WTC11 (cell line): ENCODE measurements at regions not wholly inside any gene's neighbourhood (a gene's known extent, or its start where the extent isn't known, plus 50 kb on each side); places are given as distances from the start of the nearest gene placed in this dataset.

ENCODE experiments used
- CREM ChIP-seq: sonication (generic); formaldehyde crosslinking; IDR thresholded peaks from 2 replicates; pipeline ENCODE4 v1.8.1; 2022; ENCODE audit warnings: mild to moderate bottlenecking, missing genetic modification reagents, moderate library complexity
- ERG ChIP-seq: fragments of 250-450 bp; sonication (Bioruptor Pico); IDR thresholded peaks from 2 replicates; pipeline ENCODE4 v1.8.0; 2021; ENCODE audit warnings: mild to moderate bottlenecking
- ESRRA ChIP-seq: sonication (generic); formaldehyde crosslinking; IDR thresholded peaks from 2 replicates; pipeline ENCODE4 v1.8.1; 2022; ENCODE audit warnings: mild to moderate bottlenecking, missing genetic modification reagents, borderline replicate concordance
- FOXK1 ChIP-seq: sonication (generic); formaldehyde crosslinking; IDR thresholded peaks from 2 replicates; pipeline ENCODE4 v1.8.0; 2022; ENCODE audit warnings: mild to moderate bottlenecking, moderate library complexity, missing genetic modification reagents
- GABPB1 ChIP-seq: sonication (generic); formaldehyde crosslinking; IDR thresholded peaks from 2 replicates; pipeline ENCODE4 v1.8.1; 2023; ENCODE audit warnings: mild to moderate bottlenecking, missing genetic modification reagents
- KAT7 ChIP-seq: sonication (generic); formaldehyde crosslinking; IDR thresholded peaks from 2 replicates; pipeline ENCODE4 v1.8.1; 2023; ENCODE audit warnings: missing genetic modification reagents, mild to moderate bottlenecking, borderline replicate concordance
- MYBL2 ChIP-seq: sonication (generic); formaldehyde crosslinking; IDR thresholded peaks from 2 replicates; pipeline ENCODE4 v1.8.1; 2023; ENCODE audit warnings: mild to moderate bottlenecking, moderate library complexity, missing genetic modification reagents
- TP53 ChIP-seq: sonication (generic); formaldehyde crosslinking; IDR thresholded peaks from 2 replicates; pipeline ENCODE4 v1.8.1; 2023; ENCODE audit warnings: mild to moderate bottlenecking, missing genetic modification reagents
- USF2 ChIP-seq: sonication (generic); formaldehyde crosslinking; IDR thresholded peaks from 2 replicates; pipeline ENCODE4 v1.8.1; 2023; ENCODE audit warnings: mild to moderate bottlenecking, missing genetic modification reagents, moderate library complexity
- TF ChIP-seq, protein P1 (sequence below): sonication (generic); formaldehyde crosslinking; IDR thresholded peaks from 2 replicates; pipeline ENCODE4 v1.8.0; 2022; ENCODE audit warnings: mild to moderate bottlenecking, missing genetic modification reagents
- TF ChIP-seq, protein P2 (sequence below): fragments of 200-600 bp; IDR thresholded peaks from 2 replicates; pipeline ENCODE4 v1.8.0; 2022; ENCODE audit warnings: antibody characterized with exemption

- TF ChIP-seq FOXK1 (no peak), ESRRA (no peak), KAT7 (CRISPR knock-in tag) (no peak), ERG (CRISPR knock-in tag) (no peak), TP53 (no peak), MYBL2 (CRISPR knock-in tag) (no peak), CREM (CRISPR knock-in tag) (no peak), USF2 (no peak), GABPB1 (no peak)
- TF ChIP-seq, protein P1, sequence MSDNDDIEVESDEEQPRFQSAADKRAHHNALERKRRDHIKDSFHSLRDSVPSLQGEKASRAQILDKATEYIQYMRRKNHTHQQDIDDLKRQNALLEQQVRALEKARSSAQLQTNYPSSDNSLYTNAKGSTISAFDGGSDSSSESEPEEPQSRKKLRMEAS (CRISPR knock-in tag): no peak
- TF ChIP-seq, protein P2, sequence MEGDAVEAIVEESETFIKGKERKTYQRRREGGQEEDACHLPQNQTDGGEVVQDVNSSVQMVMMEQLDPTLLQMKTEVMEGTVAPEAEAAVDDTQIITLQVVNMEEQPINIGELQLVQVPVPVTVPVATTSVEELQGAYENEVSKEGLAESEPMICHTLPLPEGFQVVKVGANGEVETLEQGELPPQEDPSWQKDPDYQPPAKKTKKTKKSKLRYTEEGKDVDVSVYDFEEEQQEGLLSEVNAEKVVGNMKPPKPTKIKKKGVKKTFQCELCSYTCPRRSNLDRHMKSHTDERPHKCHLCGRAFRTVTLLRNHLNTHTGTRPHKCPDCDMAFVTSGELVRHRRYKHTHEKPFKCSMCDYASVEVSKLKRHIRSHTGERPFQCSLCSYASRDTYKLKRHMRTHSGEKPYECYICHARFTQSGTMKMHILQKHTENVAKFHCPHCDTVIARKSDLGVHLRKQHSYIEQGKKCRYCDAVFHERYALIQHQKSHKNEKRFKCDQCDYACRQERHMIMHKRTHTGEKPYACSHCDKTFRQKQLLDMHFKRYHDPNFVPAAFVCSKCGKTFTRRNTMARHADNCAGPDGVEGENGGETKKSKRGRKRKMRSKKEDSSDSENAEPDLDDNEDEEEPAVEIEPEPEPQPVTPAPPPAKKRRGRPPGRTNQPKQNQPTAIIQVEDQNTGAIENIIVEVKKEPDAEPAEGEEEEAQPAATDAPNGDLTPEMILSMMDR: no peak
Measured at GRCh38 chr15:35929740-35930444, 383.9 kb upstream of the DPH6 start.
